Endothelial cell of umbilical vein (primary cell): ENCODE measurements at regions not wholly inside any gene's neighbourhood (a gene's known extent, or its start where the extent isn't known, plus 50 kb on each side); places are given as distances from the start of the nearest gene placed in this dataset.

Experiments
- BruUV-seq: library from RNA; stranded (reverse); fragments of 400-500 nt; replicated peaks from 2 replicates; lab custom pipeline; 2021; lab: Mats Ljungman, UMichigan
- CTCF ChIA-PET: fragments of 300-600, 350-600 bp; sonication (Branson Sonifier 250); formaldehyde crosslinking; loops from one replicate; lab custom pipeline; 2021; ENCODE audit warnings: antibody characterized with exemption, inconsistent platforms; lab: Charles Lee
- POLR2A ChIA-PET: fragments of 300-600, 350-600 bp; sonication (Branson Sonifier 250); formaldehyde crosslinking; loops from one replicate; lab custom pipeline; 2021; ENCODE audit warnings: antibody characterized with exemption, inconsistent platforms; lab: Charles Lee
- DNase-seq: peaks from one replicate; pipeline ENCODE4 v3.0.0-alpha.2; 2011; ENCODE audit warnings: low read depth, low spot score
- FAIRE-seq: peaks from 2 replicates; lab custom pipeline; 2011; peaks lifted over from hg19 to GRCh38; lab: Jason Lieb, UNC
- H2AFZ ChIP-seq: 2 replicates; pipeline ENCODE4 v1.6.0; 2012; ENCODE audit warnings: low read depth, low read length, control low read depth, inconsistent platforms
- H3K27ac ChIP-seq: 2 replicates; pipeline ENCODE4 v1.5.1; 2011; ENCODE audit warnings: low read depth, mild to moderate bottlenecking, control low read depth, low read length, moderate library complexity; ENCODE audit not compliant: insufficient read depth
- H3K27me3 ChIP-seq, 2 experiments: 2 replicates each; pipeline versions ENCODE4 v1.6.0 to v1.6.1; 2011; ENCODE audit warnings: low read length in 2 of 2, mixed read lengths in 1 of 2; ENCODE audit not compliant: control insufficient read depth in 2 of 2, insufficient read depth in 2 of 2
- H3K36me3 ChIP-seq, 2 experiments: 2 replicates in 1 of 2; 3 replicates in 1 of 2; pipeline ENCODE4 v1.5.1; 2011; ENCODE audit warnings: low read length in 2 of 2, mild to moderate bottlenecking in 1 of 2, moderate library complexity in 1 of 2; ENCODE audit not compliant: control insufficient read depth in 2 of 2, insufficient read depth in 2 of 2; ENCODE audit errors: extremely low read depth in 1 of 2
- H3K4me1 ChIP-seq: 3 replicates; pipeline ENCODE4 v1.5.1; 2011; ENCODE audit warnings: mild to moderate bottlenecking, low read length; ENCODE audit not compliant: control insufficient read depth, insufficient read depth; ENCODE audit errors: extremely low read depth
- H3K4me2 ChIP-seq: 2 replicates; pipeline ENCODE4 v1.6.1; 2011; ENCODE audit warnings: low read length, control low read depth, mixed read lengths; ENCODE audit not compliant: insufficient read depth
- H3K4me3 ChIP-seq, 3 experiments: fragments of 200-600 bp in 1 of 3; sonication (generic), shearing (Covaris generic) in 1 of 3; replicated peaks in 1 of 3; 2 replicates each; pipeline ENCODE4 v1.5.1; 2011 to 2016; ENCODE audit warnings: control low read depth in 3 of 3, low read length in 3 of 3, mild to moderate bottlenecking in 2 of 3, inconsistent platforms in 1 of 3, low read depth in 1 of 3, moderate library complexity in 1 of 3; ENCODE audit not compliant: insufficient read depth in 1 of 3
- H3K79me2 ChIP-seq: 2 replicates; pipeline ENCODE4 v1.6.0; 2012; ENCODE audit warnings: low read length, inconsistent platforms; ENCODE audit not compliant: control insufficient read depth, insufficient read depth
- H3K9ac ChIP-seq: replicated peaks from 2 replicates; pipeline ENCODE3; 2011; ENCODE audit warnings: low read length, control low read depth; ENCODE audit not compliant: insufficient read depth; ENCODE audit errors: extremely low read depth
- H3K9me1 ChIP-seq: replicated peaks from 3 replicates; pipeline ENCODE4 v1.6.0; 2011; ENCODE audit warnings: mild to moderate bottlenecking, low read length; ENCODE audit not compliant: control insufficient read depth, insufficient read depth; ENCODE audit errors: extremely low read depth
- H3K9me3 ChIP-seq: replicated peaks from 2 replicates; pipeline ENCODE4 v1.5.1; 2012; ENCODE audit warnings: low read length, inconsistent platforms; ENCODE audit not compliant: control insufficient read depth, insufficient read depth
- H4K20me1 ChIP-seq: replicated peaks from 2 replicates; pipeline ENCODE3; 2011; ENCODE audit warnings: mild to moderate bottlenecking, low read length; ENCODE audit not compliant: control insufficient read depth, insufficient read depth; ENCODE audit errors: extremely low read depth
- EZH2 ChIP-seq: IDR thresholded peaks from 2 replicates; pipeline ENCODE4 v1.6.1; 2012; ENCODE audit warnings: borderline replicate concordance, low read depth, mild to moderate bottlenecking, moderate library complexity, low read length, inconsistent platforms; ENCODE audit not compliant: severe bottlenecking
- FOS ChIP-seq: IDR thresholded peaks from 2 replicates; pipeline ENCODE4 v1.6.1; 2011; ENCODE audit warnings: mild to moderate bottlenecking, low read length, moderate library complexity, borderline replicate concordance; ENCODE audit not compliant: insufficient read depth
- GATA2 ChIP-seq: IDR thresholded peaks from 2 replicates; pipeline ENCODE4 v1.7.0; 2011; ENCODE audit warnings: low read depth, mild to moderate bottlenecking, moderate library complexity, mixed read lengths, low read length; ENCODE audit not compliant: insufficient read length, insufficient read depth
- JUN ChIP-seq: IDR thresholded peaks from 2 replicates; pipeline ENCODE4 v1.6.1; 2011; ENCODE audit warnings: borderline replicate concordance, low read depth; ENCODE audit not compliant: insufficient read length, insufficient read depth
- MYC ChIP-seq: IDR thresholded peaks from one replicate; pipeline ENCODE4 v1.6.1; 2011; ENCODE audit warnings: mild to moderate bottlenecking, low read depth, low read length
- POLR2A ChIP-seq: IDR thresholded peaks from 2 replicates; pipeline ENCODE4 v1.6.1; 2012; ENCODE audit warnings: low read depth, mild to moderate bottlenecking, control low read depth, low read length
- POLR2AphosphoS5 ChIP-seq: IDR thresholded peaks from 2 replicates; pipeline ENCODE4 v1.6.1; 2012; ENCODE audit warnings: low read depth, mild to moderate bottlenecking, control low read depth, low read length, moderate library complexity; ENCODE audit not compliant: insufficient read depth
- dilution Hi-C: fragments of 300-500 bp; cut with MboI; formaldehyde crosslinking; loops from one replicate; pipeline ENCODE4 v1.15.0; 2019; ENCODE audit warnings: low sequenced_read_pairs; ENCODE audit not compliant: extremely low pct_ligation_motif_present
- intact Hi-C: fragments of 100-400 bp; cut with micrococcal nuclease; formaldehyde crosslinking; loops from one replicate; pipeline ENCODE4 v1.10.0; 2022
- TF ChIP-seq, protein P1 (sequence below): IDR thresholded peaks from 2 replicates; pipeline ENCODE4 v1.6.1; 2011; ENCODE audit not compliant: insufficient read depth, insufficient read length
- TF ChIP-seq, protein P2 (sequence below), 2 donors: IDR thresholded peaks; 1 replicate in 1 of 2; 2 replicates in 1 of 2; pipeline ENCODE4 v1.5.1; 2011; ENCODE audit warnings: low read length in 2 of 2, mild to moderate bottlenecking in 2 of 2, moderate library complexity in 2 of 2, control low read depth in 1 of 2, inconsistent platforms in 1 of 2, low read depth in 1 of 2; ENCODE audit not compliant: insufficient read depth in 1 of 2; ENCODE audit errors: extremely low read depth in 1 of 2

DNA sequence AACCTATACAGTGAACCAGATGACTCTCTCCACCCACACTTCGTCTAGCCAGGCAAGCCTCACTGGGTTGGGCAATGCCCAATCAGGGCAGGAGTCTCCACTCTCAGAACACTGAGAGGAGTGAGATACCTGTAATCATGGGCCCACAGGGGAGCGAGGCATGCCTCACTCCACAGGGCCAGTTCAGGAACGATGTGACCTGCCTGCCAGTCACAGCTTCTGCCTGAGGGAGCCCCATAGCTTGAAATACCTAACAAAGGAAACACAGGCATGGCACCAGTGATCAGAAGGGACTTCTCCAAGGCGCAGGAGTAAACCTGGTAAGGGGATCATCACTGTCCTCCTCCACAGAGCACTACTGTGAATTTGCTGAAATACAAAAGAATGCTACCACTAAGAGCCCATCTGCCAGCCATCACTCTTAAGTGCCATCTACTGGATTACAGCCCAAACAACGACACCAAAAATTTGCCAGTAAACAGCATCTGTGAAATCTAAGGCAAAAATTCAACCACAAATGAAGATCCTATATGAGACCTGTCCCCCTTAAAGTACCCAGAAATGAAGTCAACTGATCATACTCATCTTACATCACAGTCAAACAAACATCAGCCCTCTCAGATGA, 689.9 kb upstream of the SEMA6D start:
- TF ChIP-seq FOS: no peak
- TF ChIP-seq MYC: no peak
- TF ChIP-seq, protein P1, sequence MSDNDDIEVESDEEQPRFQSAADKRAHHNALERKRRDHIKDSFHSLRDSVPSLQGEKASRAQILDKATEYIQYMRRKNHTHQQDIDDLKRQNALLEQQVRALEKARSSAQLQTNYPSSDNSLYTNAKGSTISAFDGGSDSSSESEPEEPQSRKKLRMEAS: no peak
- no peak for TF ChIP-seq POLR2AphosphoS5
- TF ChIP-seq GATA2: no peak
- no peak for TF ChIP-seq JUN
- no peak for TF ChIP-seq POLR2A
- TF ChIP-seq EZH2: no peak
- TF ChIP-seq, protein P2, sequence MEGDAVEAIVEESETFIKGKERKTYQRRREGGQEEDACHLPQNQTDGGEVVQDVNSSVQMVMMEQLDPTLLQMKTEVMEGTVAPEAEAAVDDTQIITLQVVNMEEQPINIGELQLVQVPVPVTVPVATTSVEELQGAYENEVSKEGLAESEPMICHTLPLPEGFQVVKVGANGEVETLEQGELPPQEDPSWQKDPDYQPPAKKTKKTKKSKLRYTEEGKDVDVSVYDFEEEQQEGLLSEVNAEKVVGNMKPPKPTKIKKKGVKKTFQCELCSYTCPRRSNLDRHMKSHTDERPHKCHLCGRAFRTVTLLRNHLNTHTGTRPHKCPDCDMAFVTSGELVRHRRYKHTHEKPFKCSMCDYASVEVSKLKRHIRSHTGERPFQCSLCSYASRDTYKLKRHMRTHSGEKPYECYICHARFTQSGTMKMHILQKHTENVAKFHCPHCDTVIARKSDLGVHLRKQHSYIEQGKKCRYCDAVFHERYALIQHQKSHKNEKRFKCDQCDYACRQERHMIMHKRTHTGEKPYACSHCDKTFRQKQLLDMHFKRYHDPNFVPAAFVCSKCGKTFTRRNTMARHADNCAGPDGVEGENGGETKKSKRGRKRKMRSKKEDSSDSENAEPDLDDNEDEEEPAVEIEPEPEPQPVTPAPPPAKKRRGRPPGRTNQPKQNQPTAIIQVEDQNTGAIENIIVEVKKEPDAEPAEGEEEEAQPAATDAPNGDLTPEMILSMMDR (IDR thresholded peaks at IDR 0.05; ENCODE audit: extremely low read depth in 1 of 2, insufficient read depth in 1 of 2, low read depth in 1 of 2, low read length in 2 of 2): no peak
- no peaks in the 10 kb centered on the region for H3K27me3 ChIP-seq
- no peak overlapping the region for H2AFZ ChIP-seq
- BruUV-seq: no TSS peak
- DNase-seq: no peak
- POLR2A ChIA-PET: no interaction called here
- CTCF ChIA-PET: no interaction called here
- no peak overlapping the region for H3K9ac ChIP-seq
- dilution Hi-C loops (no loop called here), intact Hi-C loops (loop anchor here (5.0 kb wide), 1 partner anchor 715 kb away; no protein-coding TSS in a partner anchor)
- H3K36me3 ChIP-seq: no peaks in the 10 kb centered on the region
- H3K4me2 ChIP-seq: no peak overlapping the region
- H3K79me2 ChIP-seq: no peaks in the 10 kb centered on the region
- H4K20me1 ChIP-seq: no peaks in the 10 kb centered on the region
- H3K9me3 ChIP-seq: no peaks in the 10 kb centered on the region
- no peak overlapping the region for H3K4me3 ChIP-seq
- H3K27ac ChIP-seq: no peak overlapping the region
- H3K9me1 ChIP-seq: no peaks in the 10 kb centered on the region
- no peak for FAIRE-seq
- no peaks in the 10 kb centered on the region for H3K4me1 ChIP-seq
